Loucy (cell line): ENCODE measurements at regions not wholly inside any gene's neighbourhood (a gene's known extent, or its start where the extent isn't known, plus 50 kb on each side); places are given as distances from the start of the nearest gene placed in this dataset.

Source experiments
- H2AFZ ChIP-seq: fragments of 200-600 bp; sonication (generic); 2 replicates; pipeline ENCODE4 v1.6.0; 2016; ENCODE audit warnings: antibody characterized with exemption, mild to moderate bottlenecking, low read length, moderate library complexity
- H3F3A ChIP-seq: fragments of 200-600 bp; 2 replicates; pipeline ENCODE4 v1.6.0; 2016; ENCODE audit warnings: antibody characterized with exemption, low read depth, mild to moderate bottlenecking
- H3K27me3 ChIP-seq: fragments of 200-600 bp; sonication (generic); 2 replicates; pipeline ENCODE4 v1.6.1; 2014; ENCODE audit warnings: low read length, mild to moderate bottlenecking; ENCODE audit not compliant: insufficient read depth, poor library complexity, severe bottlenecking
- H3K36me3 ChIP-seq: fragments of 200-600 bp; sonication (generic); 2 replicates; pipeline ENCODE4 v1.6.1; 2016; ENCODE audit warnings: low read length; ENCODE audit not compliant: insufficient read depth
- H3K4me1 ChIP-seq: fragments of 200-600 bp; sonication (generic); 2 replicates; pipeline ENCODE4 v1.5.1; 2014; ENCODE audit warnings: low read length, mild to moderate bottlenecking; ENCODE audit not compliant: insufficient read depth, poor library complexity, severe bottlenecking
- H3K4me2 ChIP-seq: fragments of 200-600 bp; sonication (generic); 2 replicates; pipeline ENCODE4 v1.6.0; 2014; ENCODE audit warnings: antibody characterized with exemption, low read length, low read depth, mild to moderate bottlenecking; ENCODE audit not compliant: poor library complexity, severe bottlenecking
- H3K4me3 ChIP-seq: fragments of 200-600 bp; sonication (generic); 2 replicates; pipeline ENCODE4 v1.5.1; 2014; ENCODE audit warnings: low read length, mild to moderate bottlenecking, mixed read lengths; ENCODE audit not compliant: poor library complexity, severe bottlenecking
- H3K79me2 ChIP-seq: fragments of 200-600 bp; sonication (generic); 2 replicates; pipeline ENCODE4 v1.6.1; 2014; ENCODE audit warnings: low read length; ENCODE audit not compliant: insufficient read depth
- H3K9ac ChIP-seq: fragments of 200-600 bp; sonication (generic); 2 replicates; pipeline ENCODE4 v1.6.0; 2014; ENCODE audit warnings: mild to moderate bottlenecking, low read depth, low read length, moderate library complexity; ENCODE audit not compliant: poor library complexity, severe bottlenecking
- H3K9me2 ChIP-seq: fragments of 200-600 bp; sonication (generic); replicated peaks from 2 replicates; pipeline ENCODE4 v1.6.1; 2016; ENCODE audit warnings: low read depth, low read length, mixed read lengths
- H3K9me3 ChIP-seq: fragments of 200-600 bp; sonication (generic); 2 replicates; pipeline ENCODE4 v1.6.1; 2014; ENCODE audit warnings: mild to moderate bottlenecking, antibody characterized with exemption, low read length, low read depth; ENCODE audit not compliant: insufficient read depth
- H4K20me1 ChIP-seq: fragments of 200-600 bp; sonication (generic); 2 replicates; pipeline ENCODE4 v1.6.0; 2014; ENCODE audit warnings: antibody characterized with exemption, low read length, mild to moderate bottlenecking; ENCODE audit not compliant: insufficient read depth, poor library complexity, severe bottlenecking
- EZH2phosphoT487 ChIP-seq: fragments of 200-600 bp; IDR thresholded peaks from 2 replicates; pipeline ENCODE4 v1.6.1; 2018; ENCODE audit warnings: antibody characterized with exemption, mild to moderate bottlenecking, moderate library complexity, borderline replicate concordance
- TF ChIP-seq, protein P1 (sequence below): fragments of 200-600 bp; sonication (generic); conservative IDR thresholded peaks from 2 replicates; pipeline ENCODE4 v1.5.1; 2014; ENCODE audit warnings: mild to moderate bottlenecking, antibody characterized with exemption, low read length

GRCh38 chr18:44541781-44542180 is 138.9 kb upstream of the SETBP1 start:
- TF ChIP-seq EZH2phosphoT487: no peak
- TF ChIP-seq, protein P1, sequence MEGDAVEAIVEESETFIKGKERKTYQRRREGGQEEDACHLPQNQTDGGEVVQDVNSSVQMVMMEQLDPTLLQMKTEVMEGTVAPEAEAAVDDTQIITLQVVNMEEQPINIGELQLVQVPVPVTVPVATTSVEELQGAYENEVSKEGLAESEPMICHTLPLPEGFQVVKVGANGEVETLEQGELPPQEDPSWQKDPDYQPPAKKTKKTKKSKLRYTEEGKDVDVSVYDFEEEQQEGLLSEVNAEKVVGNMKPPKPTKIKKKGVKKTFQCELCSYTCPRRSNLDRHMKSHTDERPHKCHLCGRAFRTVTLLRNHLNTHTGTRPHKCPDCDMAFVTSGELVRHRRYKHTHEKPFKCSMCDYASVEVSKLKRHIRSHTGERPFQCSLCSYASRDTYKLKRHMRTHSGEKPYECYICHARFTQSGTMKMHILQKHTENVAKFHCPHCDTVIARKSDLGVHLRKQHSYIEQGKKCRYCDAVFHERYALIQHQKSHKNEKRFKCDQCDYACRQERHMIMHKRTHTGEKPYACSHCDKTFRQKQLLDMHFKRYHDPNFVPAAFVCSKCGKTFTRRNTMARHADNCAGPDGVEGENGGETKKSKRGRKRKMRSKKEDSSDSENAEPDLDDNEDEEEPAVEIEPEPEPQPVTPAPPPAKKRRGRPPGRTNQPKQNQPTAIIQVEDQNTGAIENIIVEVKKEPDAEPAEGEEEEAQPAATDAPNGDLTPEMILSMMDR: no peak
- H3K9ac ChIP-seq: no peak overlapping the region
- H4K20me1 ChIP-seq: no peaks in the 10 kb centered on the region
- H3K27me3 ChIP-seq: no peaks in the 10 kb centered on the region
- no peak overlapping the region for H3K4me3 ChIP-seq
- no peaks in the 10 kb centered on the region for H3K4me1 ChIP-seq
- no peak overlapping the region for H3K4me2 ChIP-seq
- no peaks in the 10 kb centered on the region for H3K9me3 ChIP-seq
- H3K79me2 ChIP-seq: no peaks in the 10 kb centered on the region
- H3F3A ChIP-seq: 0 out of 2 replicates have a peak, but pooled peaks cover 2% of the 10 kb centered on the region
- H3K36me3 ChIP-seq: no peaks in the 10 kb centered on the region
- H2AFZ ChIP-seq: no peak overlapping the region
- H3K9me2 ChIP-seq: no peaks in the 10 kb centered on the region

GRCh38 chr18:44543387-44543786 is 137.3 kb upstream of the SETBP1 start:
- no peaks in the 10 kb centered on the region for H4K20me1 ChIP-seq
- H2AFZ ChIP-seq: no peak overlapping the region
- H3K36me3 ChIP-seq: no peaks in the 10 kb centered on the region
- no peaks in the 10 kb centered on the region for H3K27me3 ChIP-seq
- H3K4me2 ChIP-seq: no peak overlapping the region
- no peaks in the 10 kb centered on the region for H3K79me2 ChIP-seq
- peaks cover under 1% of the 10 kb centered on the region for H3K4me1 ChIP-seq
- no peaks in the 10 kb centered on the region for H3K9me2 ChIP-seq
- no peak overlapping the region for H3K9ac ChIP-seq
- TF ChIP-seq EZH2phosphoT487: no peak
- TF ChIP-seq, protein P1: no peak
- 0 out of 2 replicates have a peak, but pooled peaks cover 2% of the 10 kb centered on the region for H3F3A ChIP-seq
- H3K9me3 ChIP-seq: no peaks in the 10 kb centered on the region
- H3K4me3 ChIP-seq: no peak overlapping the region

GRCh38 chr18:44545359-44545985 is 135.2 kb upstream of the SETBP1 start:
- H3K4me3 ChIP-seq: no peak overlapping the region
- TF ChIP-seq, protein P1: no peak
- no peak for TF ChIP-seq EZH2phosphoT487
- H3F3A ChIP-seq: 0 out of 2 replicates have a peak, but pooled peaks cover 2% of the 10 kb centered on the region

More at GRCh38 chr18:44545359-44545985, 135.2 kb upstream of the SETBP1 start:
- H3K9me2 ChIP-seq: no peaks in the 10 kb centered on the region
- H2AFZ ChIP-seq: no peak overlapping the region
- no peak overlapping the region for H3K9ac ChIP-seq
- H4K20me1 ChIP-seq: no peaks in the 10 kb centered on the region
- peaks cover 13% of the 10 kb centered on the region for H3K4me1 ChIP-seq
- H3K4me2 ChIP-seq: no peak overlapping the region
- H3K36me3 ChIP-seq: no peaks in the 10 kb centered on the region
- no peaks in the 10 kb centered on the region for H3K27me3 ChIP-seq
- no peaks in the 10 kb centered on the region for H3K79me2 ChIP-seq
- H3K9me3 ChIP-seq: no peaks in the 10 kb centered on the region
